ENCODE measurements at regions not wholly inside any gene's neighbourhood (a gene's known extent, or its start where the extent isn't known, plus 50 kb on each side); places are given as distances from the start of the nearest gene placed in this dataset.

- Mint-ChIP-seq H3K36me3 (no peaks in the 10 kb centered on the region), H3K9me3 (no peaks in the 10 kb centered on the region), H3K27ac (peak overlapping the region; percentile 63 to 98)
- DNase-seq (ENCODE audit: low spot score in 2 of 2) (no peak), ATAC-seq (peak in 1 of 2 donors; percentile 24)
Observed at GRCh38 chr2:134119117-134119712, 134.7 kb upstream of the MGAT5 start.

DNA sequence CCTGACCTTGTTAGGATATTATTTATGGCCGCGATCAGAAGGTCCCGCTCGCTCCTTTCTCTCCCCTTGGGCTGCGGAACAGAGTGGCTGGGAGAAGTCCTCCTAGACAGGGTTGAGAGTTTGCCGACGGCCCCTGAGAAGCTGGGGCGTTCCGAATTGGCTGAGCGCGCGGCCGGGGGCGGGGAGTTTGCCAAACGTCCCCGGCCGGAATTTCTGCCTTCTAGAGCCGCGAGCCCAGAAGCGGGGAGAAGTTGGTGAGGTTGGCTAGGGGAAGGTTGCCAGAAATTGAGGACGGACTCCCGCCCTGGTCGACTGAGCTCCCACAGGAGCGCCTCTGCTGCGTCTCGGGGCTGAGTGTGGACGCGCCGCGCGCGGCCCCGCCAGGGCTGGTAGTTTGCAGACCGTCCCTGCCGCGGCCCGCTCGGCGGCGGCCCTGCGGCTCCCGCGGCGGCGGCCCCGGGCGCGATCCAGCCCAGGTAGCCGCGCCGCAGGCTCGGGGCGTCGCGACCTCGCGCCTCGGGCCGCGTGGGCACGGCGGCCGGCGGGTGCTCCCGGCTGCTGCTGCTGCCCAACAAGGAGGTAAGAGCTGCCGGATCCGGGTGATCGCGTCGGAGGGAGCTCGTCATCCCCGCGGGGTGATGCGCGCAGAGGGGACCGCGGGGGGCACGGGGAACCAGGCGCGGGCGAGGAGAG is 134.0 kb upstream of the MGAT5 start:
- peak overlapping the region; percentile 63 to 98 for H3K27ac Mint-ChIP-seq
- H3K36me3 Mint-ChIP-seq = no peaks in the 10 kb centered on the region
- DNase-seq (ENCODE audit: low spot score in 2 of 2) = peak; percentile 72 to 79
- H3K9me3 Mint-ChIP-seq = no peaks in the 10 kb centered on the region
- ATAC-seq = peak; percentile 39 to 73

- DNase-seq (ENCODE audit: low spot score in 2 of 2) (no peak), ATAC-seq (no peak)
- Mint-ChIP-seq H3K9me3 (no peaks in the 10 kb centered on the region), H3K36me3 (no peaks in the 10 kb centered on the region), H3K27ac (peak overlapping the region in 1 of 2 donors; percentile 63)
Observed at GRCh38 chr2:134120406-134120732, 133.5 kb upstream of the MGAT5 start.

DNA sequence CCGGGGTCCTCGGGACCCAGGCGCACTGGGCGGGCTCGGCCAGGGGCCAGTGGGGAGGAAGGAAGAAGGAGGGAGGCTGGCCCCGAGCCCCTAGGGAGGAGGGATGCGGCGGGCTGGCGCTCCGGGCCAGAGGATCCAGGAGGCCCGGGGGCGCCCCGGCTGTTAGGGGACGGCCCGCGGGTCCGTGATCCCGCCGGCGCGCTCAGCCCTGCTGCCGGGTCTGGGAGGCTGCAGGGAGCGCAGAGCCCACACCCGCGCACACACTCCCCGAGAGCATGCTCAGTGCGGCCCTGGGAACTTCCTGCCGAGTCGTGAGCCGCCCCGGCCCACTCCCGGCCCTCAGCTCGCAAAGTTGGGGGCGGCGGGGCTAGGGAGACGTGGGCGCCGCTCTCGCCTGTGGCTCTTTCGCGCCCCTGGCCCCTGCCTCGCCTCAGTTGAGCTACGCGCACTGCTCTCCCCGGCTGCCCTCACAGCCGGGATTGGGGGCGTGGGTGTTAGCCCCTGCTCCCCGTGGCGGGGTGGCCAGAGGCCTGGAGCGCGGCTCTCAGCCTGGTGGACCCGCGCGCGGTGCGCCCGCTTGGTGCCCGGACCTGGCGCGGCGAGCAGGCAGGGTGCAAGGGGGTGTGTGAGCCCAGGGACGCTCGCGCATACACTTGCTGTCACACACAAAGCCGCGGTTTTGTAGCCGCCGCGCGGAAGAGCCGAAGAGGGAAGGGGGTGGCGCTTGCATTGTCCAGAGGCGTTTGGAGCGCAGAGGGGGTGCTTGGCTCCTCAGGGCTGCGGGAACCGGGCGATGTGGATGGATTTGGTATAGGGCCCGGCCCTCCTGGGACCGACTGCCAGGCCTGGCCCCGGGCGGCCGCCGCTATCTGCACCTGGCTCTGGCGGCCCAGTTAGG is 132.9 kb upstream of the MGAT5 start:
- Mint-ChIP-seq H3K27ac (peak overlapping the region in 1 of 2 donors; percentile 31), H3K9me3 (no peaks in the 10 kb centered on the region), H3K36me3 (no peaks in the 10 kb centered on the region)
- ATAC-seq (peak; percentile 61 to 77), DNase-seq (ENCODE audit: low spot score in 2 of 2) (peak; percentile 56 to 69)

- H3K9me3 Mint-ChIP-seq = no peaks in the 10 kb centered on the region
- no peak overlapping the region for H3K27ac Mint-ChIP-seq
- H3K36me3 Mint-ChIP-seq = no peaks in the 10 kb centered on the region
- ATAC-seq (no peak), DNase-seq (ENCODE audit: low spot score in 2 of 2) (no peak)
Observed at GRCh38 chr2:134122610-134123009, 131.3 kb upstream of the MGAT5 start.

GRCh38 chr2:134123332-134123731 is 130.5 kb upstream of the MGAT5 start:
- Mint-ChIP-seq H3K36me3 (no peaks in the 10 kb centered on the region), H3K27ac (no peak overlapping the region), H3K9me3 (no peaks in the 10 kb centered on the region)
- DNase-seq (ENCODE audit: low spot score in 2 of 2) = no peak
- ATAC-seq = no peak

- H3K36me3 Mint-ChIP-seq = peaks cover 0 to 6% of the 10 kb centered on the region in 2 donors
- DNase-seq (ENCODE audit: low spot score in 2 of 2) (no peak), ATAC-seq (no peak)
- no peak overlapping the region for H3K27ac Mint-ChIP-seq
- H3K9me3 Mint-ChIP-seq = no peaks in the 10 kb centered on the region
Observed at GRCh38 chr2:134124047-134124753, 129.7 kb upstream of the MGAT5 start.

GRCh38 chr2:134127496-134127895 is 126.4 kb upstream of the MGAT5 start:
- ATAC-seq = peak; percentile 95 to 96
- Mint-ChIP-seq H3K9me3 (no peaks in the 10 kb centered on the region), H3K36me3 (peaks cover 10% of the 10 kb centered on the region in 2 donors), H3K27ac (no peak overlapping the region)
- peak; percentile 62 to 65 for DNase-seq (ENCODE audit: low spot score in 2 of 2)

DNA sequence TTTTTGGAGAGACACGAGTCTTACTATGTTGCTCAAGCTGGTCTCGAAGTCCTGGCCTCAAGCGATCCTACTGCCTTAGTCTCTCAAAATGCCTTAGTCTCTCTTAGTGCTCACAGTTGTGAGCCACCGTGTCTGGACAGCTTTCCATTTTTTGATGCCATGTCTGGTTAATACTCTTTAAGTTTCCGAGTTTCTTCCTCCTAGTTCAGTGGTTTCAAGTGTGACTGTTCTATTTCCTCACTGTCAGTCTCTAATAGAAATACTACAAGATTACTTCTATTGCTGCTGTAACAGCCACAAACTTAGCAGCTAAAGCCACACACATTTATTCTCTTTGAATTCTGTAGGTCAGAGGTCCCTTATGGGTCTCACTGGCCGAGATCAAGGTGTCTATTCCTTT is 125.1 kb upstream of the MGAT5 start:
- Mint-ChIP-seq H3K27ac (no peak overlapping the region), H3K36me3 (peaks cover 10% of the 10 kb centered on the region in 2 donors)
- ATAC-seq = no peak

DNA sequence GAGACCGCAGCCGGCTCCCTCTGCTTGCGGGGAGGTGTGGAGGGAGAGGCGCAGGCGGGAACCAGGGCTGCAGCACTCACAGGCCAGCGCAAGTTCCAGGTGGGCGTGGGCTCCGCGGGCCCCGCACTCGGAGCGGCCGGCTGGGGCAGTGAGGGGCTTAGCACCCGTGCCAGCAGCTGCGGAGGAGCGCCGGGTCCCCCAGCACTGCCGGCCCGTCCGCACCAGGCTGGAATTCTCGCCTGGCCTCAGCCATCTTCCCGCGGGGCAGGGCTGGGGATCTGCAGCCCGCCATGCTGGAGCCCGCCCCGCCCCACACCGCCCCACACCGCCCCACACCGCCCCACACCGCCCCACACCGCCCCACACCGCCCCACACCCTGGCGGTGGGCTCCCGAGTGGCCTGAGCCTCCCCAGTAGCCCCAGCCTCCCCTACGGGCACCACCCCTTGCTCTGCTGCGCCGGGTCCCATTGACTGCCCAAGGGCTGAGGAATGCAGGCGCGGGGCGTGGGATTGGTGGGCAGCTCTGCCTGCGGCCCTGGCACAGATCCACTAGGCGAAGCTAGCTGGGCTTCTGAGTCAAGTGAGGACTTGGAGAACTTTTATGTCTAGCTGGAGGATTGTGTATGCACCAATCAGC is 123.9 kb upstream of the MGAT5 start:
- H3K27ac Mint-ChIP-seq = no peak overlapping the region
- no peaks in the 10 kb centered on the region for H3K9me3 Mint-ChIP-seq
- ATAC-seq (no peak), DNase-seq (ENCODE audit: low spot score in 2 of 2) (no peak)
- H3K36me3 Mint-ChIP-seq = peaks cover 10% of the 10 kb centered on the region in 2 donors

More for the DNA sequence above, 125.1 kb upstream of the MGAT5 start:
- DNase-seq (ENCODE audit: low spot score in 2 of 2) = no peak
- H3K9me3 Mint-ChIP-seq = no peaks in the 10 kb centered on the region

DNA sequence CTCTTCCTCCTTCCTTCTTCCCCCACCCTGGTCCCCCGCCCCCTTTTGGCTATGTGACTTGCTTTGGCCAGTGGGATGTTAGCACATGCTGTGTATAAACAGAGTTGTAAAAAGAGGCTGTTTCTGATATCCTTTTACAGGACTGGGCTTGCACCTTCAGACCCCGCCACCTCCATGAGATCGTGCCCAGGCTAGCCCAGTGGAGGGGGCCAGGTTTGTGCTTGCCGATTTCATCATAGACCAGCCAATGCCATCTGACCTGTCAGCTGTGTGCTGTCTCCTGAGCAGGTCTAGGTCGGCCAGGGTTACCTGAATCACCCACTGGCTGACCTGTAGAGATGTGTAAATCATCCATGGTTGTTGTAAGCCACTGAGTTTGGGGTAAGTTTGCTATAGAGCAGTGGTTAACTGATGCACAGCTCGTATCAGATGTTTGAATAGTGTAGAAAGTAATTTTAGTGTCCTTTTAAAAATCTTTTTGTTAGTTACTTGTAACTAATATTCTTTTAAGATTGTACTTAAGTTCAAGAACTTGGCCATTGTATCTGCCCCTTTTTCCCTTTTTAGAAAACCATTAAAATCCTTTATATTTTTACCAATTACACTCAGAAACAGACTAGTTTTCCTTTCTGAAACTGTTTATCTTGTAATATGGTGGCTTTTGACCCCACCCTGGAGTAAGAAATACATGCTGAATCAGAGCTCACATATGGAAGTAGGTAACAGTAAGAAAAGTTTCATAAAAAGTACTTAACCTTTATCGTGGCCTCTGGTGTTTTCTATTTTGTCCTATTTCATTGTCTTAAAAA is 122.0 kb upstream of the MGAT5 start:
- DNase-seq (ENCODE audit: low spot score in 2 of 2) (no peak), ATAC-seq (no peak)
- Mint-ChIP-seq H3K27ac (no peak overlapping the region), H3K9me3 (no peaks in the 10 kb centered on the region), H3K36me3 (peaks cover 10% of the 10 kb centered on the region in 2 donors)

DNA sequence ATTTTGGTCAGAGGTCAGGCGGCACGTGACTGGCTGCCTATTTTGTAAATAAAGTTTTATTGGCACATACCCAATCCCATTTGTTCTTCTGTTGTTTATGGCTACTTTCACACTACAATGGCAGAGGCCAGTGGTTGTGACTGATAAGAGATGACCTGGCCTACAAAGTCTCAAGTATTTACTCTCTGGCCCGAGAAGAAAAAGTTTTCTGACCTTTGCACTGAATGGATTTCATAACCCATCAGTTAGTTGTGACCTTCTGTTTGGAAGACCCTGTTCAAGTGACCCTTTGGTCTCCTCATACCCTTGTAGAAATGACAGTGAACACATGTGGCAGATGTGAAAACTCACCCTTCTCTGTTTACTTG is 121.4 kb upstream of the MGAT5 start:
- ATAC-seq = no peak
- H3K27ac Mint-ChIP-seq = no peak overlapping the region
- no peaks in the 10 kb centered on the region for H3K9me3 Mint-ChIP-seq
- DNase-seq (ENCODE audit: low spot score in 2 of 2) = no peak
- peaks cover 10% of the 10 kb centered on the region in 2 donors for H3K36me3 Mint-ChIP-seq

- Mint-ChIP-seq H3K36me3 (peaks cover 8 to 10% of the 10 kb centered on the region in 2 donors), H3K9me3 (no peaks in the 10 kb centered on the region), H3K27ac (no peak overlapping the region)
- ATAC-seq = no peak
- no peak for DNase-seq (ENCODE audit: low spot score in 2 of 2)
Observed at GRCh38 chr2:134133622-134134312, 120.1 kb upstream of the MGAT5 start.

DNA sequence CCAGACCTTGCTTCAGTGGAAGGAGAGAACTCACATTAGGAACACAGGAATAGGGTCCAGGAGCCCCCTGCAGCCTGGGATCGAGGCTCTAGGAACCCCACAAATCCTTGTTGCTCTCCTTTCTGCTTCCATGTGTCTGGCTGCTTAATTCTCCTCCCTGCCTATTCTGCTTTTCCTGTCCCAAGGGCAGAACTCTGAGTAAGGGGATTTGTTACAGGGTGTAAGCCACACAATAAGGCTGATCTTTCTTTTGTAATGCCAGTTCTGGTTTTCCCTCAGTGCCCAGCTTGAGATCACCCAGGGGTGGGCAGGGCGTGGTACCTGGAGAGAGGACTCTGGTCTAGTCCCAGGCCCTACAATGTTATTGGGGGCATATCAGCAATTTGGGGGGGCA is 119.6 kb upstream of the MGAT5 start:
- Mint-ChIP-seq H3K36me3 (peaks cover 4 to 10% of the 10 kb centered on the region in 2 donors), H3K9me3 (no peaks in the 10 kb centered on the region), H3K27ac (no peak overlapping the region)
- no peak for ATAC-seq
- no peak for DNase-seq (ENCODE audit: low spot score in 2 of 2)

GRCh38 chr2:134134827-134135226 is 119.0 kb upstream of the MGAT5 start:
- DNase-seq (ENCODE audit: low spot score in 2 of 2) (no peak), ATAC-seq (no peak)
- Mint-ChIP-seq H3K27ac (no peak overlapping the region), H3K9me3 (no peaks in the 10 kb centered on the region), H3K36me3 (peaks cover 4 to 10% of the 10 kb centered on the region in 2 donors)

Data from activated naive CD4-positive, alpha-beta T cell treated with anti-CD3 and anti-CD28 coated beads, Interleukin-2, amount 50 U/mL, for 72 hours (primary cell).